Hippocampal formation (tissue), 2 donors: ENCODE measurements at regions not wholly inside any gene's neighbourhood (a gene's known extent, or its start where the extent isn't known, plus 50 kb on each side); places are given as distances from the start of the nearest gene placed in this dataset.

Experiments used
- DNase-seq, 2 donors: peaks; one replicate each; lab custom pipeline; 2025; lab: John Stamatoyannopoulos, UW

- DNase-seq: no peak
Observed at GRCh38 chr1:5522531-5523145, 469.6 kb downstream of the NPHP4 start.

GRCh38 chr1:5519366-5520135 lies 472.7 kb downstream of the NPHP4 start:
- DNase-seq: no peak

- DNase-seq: no peak
Observed at GRCh38 chr1:5516756-5517155, 475.5 kb downstream of the NPHP4 start.

- no peak for DNase-seq
Observed at GRCh38 chr1:5515501-5515900, 476.7 kb downstream of the NPHP4 start.

- DNase-seq: peak; percentile 30 to 48
Observed at GRCh38 chr1:5514527-5515183, 477.6 kb downstream of the NPHP4 start.

- DNase-seq: no peak
Observed at GRCh38 chr1:5513846-5514526, 478.2 kb downstream of the NPHP4 start.

GRCh38 chr1:5513179-5513578 lies 479.0 kb downstream of the NPHP4 start:
- no peak for DNase-seq

- no peak for DNase-seq
Observed at GRCh38 chr1:5511381-5512097, 480.7 kb downstream of the NPHP4 start.

GRCh38 chr1:5509664-5510452 lies 482.4 kb downstream of the NPHP4 start:
- peak; percentile 14 to 29 for DNase-seq

GRCh38 chr1:5508669-5509330 lies 483.4 kb downstream of the NPHP4 start:
- DNase-seq: no peak

DNA sequence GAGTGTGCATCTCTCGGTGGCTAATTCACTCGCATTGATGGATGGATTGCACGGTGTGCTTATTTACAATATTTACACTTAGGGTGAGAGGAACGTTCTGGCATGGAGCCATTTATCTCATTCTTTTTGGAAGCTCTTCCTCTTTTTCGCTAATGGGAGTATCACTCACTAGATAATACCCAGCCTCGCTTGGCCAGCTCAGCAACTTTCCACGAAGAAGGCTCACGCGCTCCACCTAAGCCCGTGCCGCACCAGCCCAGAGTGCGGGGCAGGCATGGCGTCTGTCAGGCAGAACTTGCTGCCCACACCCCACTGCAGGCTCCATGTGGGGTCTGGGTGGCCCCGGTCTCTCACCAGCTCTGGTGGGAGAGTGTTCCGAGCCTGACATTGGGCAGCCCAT lies 484.9 kb downstream of the NPHP4 start:
- DNase-seq: no peak

GRCh38 chr1:5506634-5507033 lies 485.6 kb downstream of the NPHP4 start:
- DNase-seq: no peak

DNA sequence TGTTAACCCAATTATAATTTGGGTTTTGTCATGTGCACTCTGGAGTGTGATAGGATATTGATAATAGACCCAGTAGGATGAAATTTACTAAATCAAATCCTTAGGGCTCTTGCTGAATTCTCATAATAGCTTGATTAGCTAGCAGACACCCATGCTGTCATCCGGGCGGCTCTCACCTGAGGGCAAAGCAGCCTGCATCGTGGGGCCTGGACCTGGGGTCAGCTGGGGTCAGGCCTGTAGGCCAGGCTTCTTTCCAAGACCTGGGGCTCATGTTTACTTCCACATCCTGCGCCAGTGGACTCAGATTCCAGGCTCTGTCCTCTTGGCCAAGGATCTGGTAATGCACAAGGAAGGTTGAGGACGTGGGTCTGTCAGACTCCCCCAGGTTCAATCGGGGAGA lies 486.3 kb downstream of the NPHP4 start:
- no peak for DNase-seq

DNA sequence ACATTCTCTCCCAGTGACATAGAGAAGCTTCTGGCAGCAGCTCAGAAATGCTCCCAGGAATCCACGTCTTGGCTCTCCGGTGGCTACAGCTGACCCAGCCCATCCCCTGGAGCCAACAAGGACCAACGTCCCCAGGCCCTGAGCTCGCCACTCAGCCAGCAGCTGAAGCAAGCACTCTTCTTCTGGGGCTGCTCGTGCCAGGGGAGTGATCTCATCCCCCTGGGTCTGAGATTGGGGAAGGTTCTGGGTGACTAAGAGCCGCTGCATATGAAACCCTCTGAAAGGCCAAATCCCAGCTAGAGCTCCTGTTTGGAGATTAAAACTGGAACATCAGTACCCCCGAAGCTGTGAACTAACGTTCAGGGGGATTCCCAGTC lies 487.9 kb downstream of the NPHP4 start:
- no peak for DNase-seq

- DNase-seq: no peak
Observed at GRCh38 chr1:5503556-5504363, 488.5 kb downstream of the NPHP4 start.

GRCh38 chr1:5502311-5503194 lies 489.7 kb downstream of the NPHP4 start:
- no peak for DNase-seq

- DNase-seq: no peak
Observed at GRCh38 chr1:5501206-5501930, 490.9 kb downstream of the NPHP4 start.

GRCh38 chr1:5500541-5500940 lies 491.7 kb downstream of the NPHP4 start:
- no peak for DNase-seq
